Astrocyte (in vitro differentiated cells and primary cell): ENCODE measurements at regions not wholly inside any gene's neighbourhood (a gene's known extent, or its start where the extent isn't known, plus 50 kb on each side); places are given as distances from the start of the nearest gene placed in this dataset.

Experiments used
- DNase-seq: peaks from one replicate; pipeline ENCODE4 v3.0.0-alpha.2; 2010; ENCODE audit warnings: low read depth
- FAIRE-seq: peaks from 2 replicates; lab custom pipeline; 2011; peaks lifted over from hg19 to GRCh38; lab: Jason Lieb, UNC
- H2AFZ ChIP-seq: 2 replicates; pipeline ENCODE4 v1.6.0; 2012; ENCODE audit warnings: low read depth, low read length, inconsistent platforms
- H3K27ac ChIP-seq: 2 replicates; pipeline ENCODE4 v1.5.1; 2011; ENCODE audit warnings: low read depth, low read length, inconsistent platforms
- H3K27me3 ChIP-seq: 2 replicates; pipeline ENCODE4 v1.6.0; 2011; ENCODE audit warnings: low read length, inconsistent platforms; ENCODE audit not compliant: insufficient read depth
- H3K36me3 ChIP-seq: 2 replicates; pipeline ENCODE4 v1.5.1; 2011; ENCODE audit warnings: low read length, inconsistent platforms; ENCODE audit not compliant: insufficient read depth
- H3K4me1 ChIP-seq: 2 replicates; pipeline ENCODE4 v1.5.1; 2011; ENCODE audit warnings: low read length, inconsistent platforms; ENCODE audit not compliant: insufficient read depth
- H3K4me2 ChIP-seq: 2 replicates; pipeline ENCODE4 v1.6.0; 2012; ENCODE audit warnings: low read length, inconsistent platforms
- H3K4me3 ChIP-seq: 2 replicates; pipeline ENCODE4 v1.5.1; 2011; ENCODE audit warnings: low read depth, mild to moderate bottlenecking, low read length, inconsistent platforms; ENCODE audit not compliant: insufficient read depth
- H3K79me2 ChIP-seq: 2 replicates; pipeline ENCODE4 v1.6.0; 2012; ENCODE audit warnings: mild to moderate bottlenecking, low read length, inconsistent platforms; ENCODE audit not compliant: insufficient read depth
- H3K9ac ChIP-seq: 2 replicates; pipeline ENCODE4 v1.6.0; 2012; ENCODE audit warnings: mild to moderate bottlenecking, low read length, inconsistent platforms
- H3K9me3 ChIP-seq: 2 replicates; pipeline ENCODE4 v1.5.1; 2012; ENCODE audit warnings: low read depth, mild to moderate bottlenecking, low read length, inconsistent platforms; ENCODE audit not compliant: insufficient read depth
- H4K20me1 ChIP-seq: 2 replicates; pipeline ENCODE4 v1.6.0; 2012; ENCODE audit warnings: low read length, inconsistent platforms; ENCODE audit not compliant: insufficient read depth
- H3K27ac Mint-ChIP-seq: one replicate; pipeline ENCODE4 v1.8.0; 2021; ENCODE audit warnings: mild to moderate bottlenecking, mixed read lengths; ENCODE audit not compliant: unreplicated experiment
- H3K27me3 Mint-ChIP-seq: one replicate; pipeline ENCODE4 v1.8.0; 2021; ENCODE audit warnings: low read depth, mixed read lengths; ENCODE audit not compliant: unreplicated experiment
- H3K36me3 Mint-ChIP-seq: one replicate; pipeline ENCODE4 v1.8.0; 2021; ENCODE audit warnings: low read depth, mixed read lengths; ENCODE audit not compliant: unreplicated experiment
- H3K4me1 Mint-ChIP-seq: one replicate; pipeline ENCODE4 v1.8.0; 2021; ENCODE audit warnings: low read depth, mixed read lengths; ENCODE audit not compliant: unreplicated experiment
- H3K4me3 Mint-ChIP-seq: one replicate; pipeline ENCODE4 v1.8.0; 2021; ENCODE audit warnings: mild to moderate bottlenecking, moderate library complexity, mixed read lengths; ENCODE audit not compliant: unreplicated experiment
- H3K9me3 Mint-ChIP-seq: one replicate; pipeline ENCODE4 v1.8.0; 2021; ENCODE audit warnings: mild to moderate bottlenecking, mixed read lengths; ENCODE audit not compliant: unreplicated experiment
- EZH2 ChIP-seq: IDR thresholded peaks from 2 replicates; pipeline ENCODE4 v1.6.1; 2012; ENCODE audit warnings: mild to moderate bottlenecking, low read length, inconsistent platforms; ENCODE audit not compliant: insufficient read depth
- TF ChIP-seq, protein P1 (sequence below): IDR thresholded peaks from 2 replicates; pipeline ENCODE4 v1.5.1; 2011; ENCODE audit warnings: low read depth, mild to moderate bottlenecking, inconsistent platforms, low read length, moderate library complexity; ENCODE audit not compliant: insufficient read depth

DNA sequence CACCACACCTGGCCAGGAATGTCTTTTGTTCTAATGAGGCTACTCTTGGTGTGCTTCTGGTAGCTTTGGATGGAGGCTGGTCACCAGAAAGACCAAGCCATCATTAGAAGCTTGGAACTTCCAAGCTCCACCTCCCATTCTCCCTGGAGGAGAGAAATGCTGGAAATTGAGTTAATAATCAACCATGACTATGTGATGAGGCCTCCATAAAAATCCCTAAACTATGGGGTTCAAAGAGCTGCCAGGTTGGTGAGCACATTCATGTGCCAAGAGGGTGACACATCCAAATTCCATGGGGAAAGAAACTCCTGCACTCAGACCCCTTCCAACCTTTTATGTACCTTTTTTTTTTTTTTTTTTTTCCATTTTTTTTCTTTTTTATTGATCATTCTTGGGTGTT, 105.5 kb upstream of the SPATA31C2 start:
- Mint-ChIP-seq H3K27me3 (peaks cover under 1% of the 10 kb centered on the region), H3K4me3 (no peak overlapping the region), H3K27ac (no peak overlapping the region), H3K4me1 (no peaks in the 10 kb centered on the region), H3K36me3 (no peaks in the 10 kb centered on the region), H3K9me3 (peaks cover 2% of the 10 kb centered on the region)
- TF ChIP-seq, protein P1, sequence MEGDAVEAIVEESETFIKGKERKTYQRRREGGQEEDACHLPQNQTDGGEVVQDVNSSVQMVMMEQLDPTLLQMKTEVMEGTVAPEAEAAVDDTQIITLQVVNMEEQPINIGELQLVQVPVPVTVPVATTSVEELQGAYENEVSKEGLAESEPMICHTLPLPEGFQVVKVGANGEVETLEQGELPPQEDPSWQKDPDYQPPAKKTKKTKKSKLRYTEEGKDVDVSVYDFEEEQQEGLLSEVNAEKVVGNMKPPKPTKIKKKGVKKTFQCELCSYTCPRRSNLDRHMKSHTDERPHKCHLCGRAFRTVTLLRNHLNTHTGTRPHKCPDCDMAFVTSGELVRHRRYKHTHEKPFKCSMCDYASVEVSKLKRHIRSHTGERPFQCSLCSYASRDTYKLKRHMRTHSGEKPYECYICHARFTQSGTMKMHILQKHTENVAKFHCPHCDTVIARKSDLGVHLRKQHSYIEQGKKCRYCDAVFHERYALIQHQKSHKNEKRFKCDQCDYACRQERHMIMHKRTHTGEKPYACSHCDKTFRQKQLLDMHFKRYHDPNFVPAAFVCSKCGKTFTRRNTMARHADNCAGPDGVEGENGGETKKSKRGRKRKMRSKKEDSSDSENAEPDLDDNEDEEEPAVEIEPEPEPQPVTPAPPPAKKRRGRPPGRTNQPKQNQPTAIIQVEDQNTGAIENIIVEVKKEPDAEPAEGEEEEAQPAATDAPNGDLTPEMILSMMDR = no peak
- no peak for TF ChIP-seq EZH2
- DNase-seq = no peak
- Histone ChIP-seq H3K4me1 (no peaks in the 10 kb centered on the region), H2AFZ (no peak overlapping the region), H3K4me3 (no peak overlapping the region), H3K9ac (no peak overlapping the region), H3K36me3 (no peaks in the 10 kb centered on the region), H4K20me1 (no peaks in the 10 kb centered on the region), H3K79me2 (no peaks in the 10 kb centered on the region), H3K27ac (no peak overlapping the region), H3K9me3 (no peaks in the 10 kb centered on the region), H3K4me2 (no peak overlapping the region), H3K27me3 (no peaks in the 10 kb centered on the region)
- FAIRE-seq = no peak

DNA sequence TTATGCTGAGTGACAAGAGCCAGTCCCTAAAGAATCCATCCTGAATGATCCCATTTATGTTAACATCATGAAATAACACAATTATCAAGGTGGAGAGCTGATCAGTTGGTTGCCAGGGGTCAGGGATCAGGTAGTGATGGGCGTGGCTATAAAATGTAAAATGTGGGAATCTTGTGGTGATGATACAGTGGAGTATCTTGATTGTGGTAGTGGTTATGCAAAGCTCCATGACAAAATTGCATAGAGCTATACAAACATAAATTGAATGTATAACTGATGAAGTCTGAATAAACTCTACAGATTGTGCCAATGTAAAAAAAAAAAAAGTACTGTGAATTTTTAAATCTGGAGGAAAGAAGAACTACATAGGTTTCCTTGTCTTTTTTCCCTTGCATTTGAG, 104.6 kb upstream of the SPATA31C2 start:
- Histone ChIP-seq H3K79me2 (no peaks in the 10 kb centered on the region), H3K9ac (no peak overlapping the region), H4K20me1 (no peaks in the 10 kb centered on the region), H3K27ac (no peak overlapping the region), H3K4me3 (no peak overlapping the region), H3K36me3 (no peaks in the 10 kb centered on the region), H3K9me3 (no peaks in the 10 kb centered on the region), H3K4me2 (no peak overlapping the region), H3K27me3 (no peaks in the 10 kb centered on the region), H2AFZ (no peak overlapping the region), H3K4me1 (no peaks in the 10 kb centered on the region)
- Mint-ChIP-seq H3K4me1 (no peaks in the 10 kb centered on the region), H3K4me3 (no peak overlapping the region), H3K27me3 (no peaks in the 10 kb centered on the region), H3K9me3 (no peaks in the 10 kb centered on the region), H3K36me3 (no peaks in the 10 kb centered on the region), H3K27ac (no peak overlapping the region)
- TF ChIP-seq EZH2 = no peak
- TF ChIP-seq, protein P1 = no peak
- FAIRE-seq (no peak), DNase-seq (no peak)

DNA sequence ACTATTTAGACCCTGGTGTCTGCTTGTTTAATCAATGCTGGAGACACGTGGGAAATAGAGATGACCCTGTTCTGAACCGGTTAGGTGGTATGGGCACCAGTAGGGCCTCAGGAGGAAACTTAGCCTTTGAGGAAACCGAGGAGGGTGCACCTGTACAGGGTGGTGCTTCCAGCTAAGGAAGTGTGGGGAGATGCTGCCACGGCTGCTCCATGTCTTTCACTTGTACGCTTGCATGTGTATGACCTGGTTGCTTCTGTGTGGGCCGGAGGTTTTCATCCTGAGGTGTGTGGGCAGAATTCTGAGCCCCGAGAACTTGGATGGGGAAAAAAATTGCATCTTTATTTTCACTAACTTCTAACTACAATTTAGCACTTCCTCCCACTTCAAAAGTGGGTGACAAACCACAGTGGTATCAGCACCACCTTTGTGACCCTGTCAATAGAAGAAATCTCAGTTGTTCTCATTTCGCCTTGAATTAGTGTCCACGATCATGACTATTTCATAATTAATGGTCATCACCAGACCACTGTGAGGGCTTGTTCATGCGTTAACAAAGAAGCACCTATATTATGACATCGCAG, 99.8 kb upstream of the SPATA31C2 start:
- Histone ChIP-seq H3K36me3 (no peaks in the 10 kb centered on the region), H2AFZ (no peak overlapping the region), H3K79me2 (no peaks in the 10 kb centered on the region), H3K9ac (no peak overlapping the region), H3K27ac (no peak overlapping the region), H3K4me3 (no peak overlapping the region), H3K9me3 (no peaks in the 10 kb centered on the region), H3K4me1 (no peaks in the 10 kb centered on the region), H3K27me3 (no peaks in the 10 kb centered on the region), H3K4me2 (no peak overlapping the region), H4K20me1 (no peaks in the 10 kb centered on the region)
- H3K36me3 Mint-ChIP-seq = no peaks in the 10 kb centered on the region
- H3K27ac Mint-ChIP-seq = no peak overlapping the region
- H3K4me3 Mint-ChIP-seq = no peak overlapping the region
- TF ChIP-seq, protein P1 = no peak
- TF ChIP-seq EZH2 = no peak
- peaks cover 24% of the 10 kb centered on the region for H3K4me1 Mint-ChIP-seq
- H3K27me3 Mint-ChIP-seq = no peaks in the 10 kb centered on the region
- DNase-seq = no peak
- FAIRE-seq = no peak
- H3K9me3 Mint-ChIP-seq = no peaks in the 10 kb centered on the region
